Activated naive CD8-positive, alpha-beta T cell treated with anti-CD3 and anti-CD28 coated beads for 36 hours (primary cell): ENCODE measurements at regions not wholly inside any gene's neighbourhood (a gene's known extent, or its start where the extent isn't known, plus 50 kb on each side); places are given as distances from the start of the nearest gene placed in this dataset.
"Not testable (repeated sequence)": the region's sequence is repeated elsewhere in the genome, so short reads cannot be mapped to it uniquely, and the experiment has no call there.

Experiments
- DNase-seq: peaks from one replicate; pipeline ENCODE4 v3.0.0; 2021
- H3K27ac Mint-ChIP-seq: one replicate; pipeline ENCODE4 v1.8.0; 2022; ENCODE audit warnings: mild to moderate bottlenecking, moderate library complexity, mixed read lengths
- H3K27me3 Mint-ChIP-seq: one replicate; pipeline ENCODE4 v1.8.0; 2022; ENCODE audit warnings: mild to moderate bottlenecking, mixed read lengths
- H3K36me3 Mint-ChIP-seq: one replicate; pipeline ENCODE4 v1.8.0; 2021; ENCODE audit warnings: mild to moderate bottlenecking, mixed read lengths
- H3K4me1 Mint-ChIP-seq: one replicate; pipeline ENCODE4 v1.8.0; 2021; ENCODE audit warnings: mixed read lengths
- H3K4me3 Mint-ChIP-seq: one replicate; pipeline ENCODE4 v1.8.0; 2022; ENCODE audit warnings: mild to moderate bottlenecking, moderate library complexity, mixed read lengths
- H3K9me3 Mint-ChIP-seq: one replicate; pipeline ENCODE4 v1.8.0; 2022; ENCODE audit warnings: mixed read lengths

- DNase-seq, H3K4me1 Mint-ChIP-seq, H3K27ac Mint-ChIP-seq, H3K36me3 Mint-ChIP-seq, H3K9me3 Mint-ChIP-seq, H3K27me3 Mint-ChIP-seq, H3K4me3 Mint-ChIP-seq: not testable (repeated sequence)
Observed at GRCh38 chr11:127768931-127769330, 768.4 kb upstream of the KIRREL3 start.

- Mint-ChIP-seq H3K4me1 (no peaks in the 10 kb centered on the region), H3K27me3 (no peaks in the 10 kb centered on the region), H3K27ac (no peak overlapping the region), H3K4me3 (no peak overlapping the region), H3K9me3 (no peaks in the 10 kb centered on the region), H3K36me3 (no peaks in the 10 kb centered on the region)
- DNase-seq: no peak
Observed at GRCh38 chr11:127766734-127767133, 766.2 kb upstream of the KIRREL3 start.

DNA sequence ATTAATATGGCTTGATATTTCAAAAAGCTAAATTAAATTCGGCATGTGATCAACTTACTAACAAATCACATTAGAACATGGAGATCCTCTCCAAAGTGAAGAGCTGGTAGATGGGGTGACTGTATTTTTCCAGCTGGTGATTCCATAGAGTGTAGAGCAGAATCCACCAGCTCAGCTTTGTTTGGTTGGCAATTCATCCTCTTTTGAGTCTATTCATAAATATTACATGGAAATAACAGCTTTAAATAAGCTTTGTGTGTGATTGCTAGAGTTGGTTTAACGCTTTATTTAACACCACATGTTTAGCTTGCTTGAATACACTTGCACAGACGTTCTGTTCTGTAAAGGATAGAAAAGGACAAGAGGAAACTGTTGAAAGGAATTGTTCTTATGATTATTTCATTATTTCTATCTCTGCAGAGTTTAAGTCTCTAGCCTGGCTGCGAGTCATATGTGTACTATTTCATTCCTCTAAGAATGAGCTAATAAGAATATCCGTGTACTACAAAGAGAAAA, 738.3 kb upstream of the KIRREL3 start:
- H3K36me3 Mint-ChIP-seq: no peaks in the 10 kb centered on the region
- H3K4me3 Mint-ChIP-seq: no peak overlapping the region
- peaks cover 4% of the 10 kb centered on the region for H3K4me1 Mint-ChIP-seq
- H3K27me3 Mint-ChIP-seq: no peaks in the 10 kb centered on the region
- H3K27ac Mint-ChIP-seq: no peak overlapping the region
- no peaks in the 10 kb centered on the region for H3K9me3 Mint-ChIP-seq
- no peak for DNase-seq

DNA sequence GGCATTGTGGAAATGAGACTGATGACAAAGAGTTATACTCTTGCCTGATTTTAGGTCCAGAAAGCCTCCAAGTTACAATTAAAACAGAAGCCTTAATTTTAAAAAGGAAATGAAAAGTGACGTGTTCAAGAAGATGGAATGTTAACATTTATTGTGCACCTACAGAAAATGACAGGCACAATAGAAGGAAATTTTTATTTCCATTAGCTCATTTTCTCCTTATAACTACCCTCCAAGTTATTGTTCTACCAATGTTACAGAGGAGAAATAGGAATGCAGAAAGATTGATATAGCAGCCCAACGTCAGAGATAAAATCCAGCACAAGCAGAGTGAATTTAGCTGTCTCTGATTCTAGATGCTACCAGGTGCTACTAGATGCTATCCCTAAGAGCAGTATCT, 736.9 kb upstream of the KIRREL3 start:
- Mint-ChIP-seq H3K36me3 (no peaks in the 10 kb centered on the region), H3K27me3 (no peaks in the 10 kb centered on the region)

DNA sequence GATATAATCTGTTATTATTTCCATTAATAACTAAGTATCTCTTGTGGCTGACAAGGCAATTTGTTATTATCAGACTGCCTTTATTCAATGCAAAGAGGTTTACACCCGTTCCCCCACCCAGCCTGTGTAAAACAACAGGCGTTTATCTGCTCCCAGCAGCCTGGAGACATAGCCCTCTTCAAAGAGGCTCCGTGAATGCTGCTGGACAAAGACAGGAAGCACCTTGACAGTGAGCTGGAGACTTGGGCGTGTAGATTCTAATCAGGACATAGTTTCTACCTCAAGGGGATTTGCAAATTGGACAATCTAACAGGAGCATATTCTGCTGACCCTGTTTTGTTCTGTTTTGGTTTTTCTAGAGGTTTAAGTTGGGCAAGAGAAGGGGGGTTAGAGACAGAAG, 733.0 kb upstream of the KIRREL3 start:
- Mint-ChIP-seq H3K36me3 (no peaks in the 10 kb centered on the region), H3K4me3 (no peak overlapping the region), H3K9me3 (no peaks in the 10 kb centered on the region), H3K4me1 (peaks cover 4% of the 10 kb centered on the region), H3K27me3 (no peaks in the 10 kb centered on the region), H3K27ac (no peak overlapping the region)
- no peak for DNase-seq

More for the DNA sequence above, 736.9 kb upstream of the KIRREL3 start:
- Mint-ChIP-seq H3K4me1 (peaks cover 4% of the 10 kb centered on the region), H3K9me3 (no peaks in the 10 kb centered on the region), H3K27ac (no peak overlapping the region), H3K4me3 (no peak overlapping the region)
- no peak for DNase-seq

DNA sequence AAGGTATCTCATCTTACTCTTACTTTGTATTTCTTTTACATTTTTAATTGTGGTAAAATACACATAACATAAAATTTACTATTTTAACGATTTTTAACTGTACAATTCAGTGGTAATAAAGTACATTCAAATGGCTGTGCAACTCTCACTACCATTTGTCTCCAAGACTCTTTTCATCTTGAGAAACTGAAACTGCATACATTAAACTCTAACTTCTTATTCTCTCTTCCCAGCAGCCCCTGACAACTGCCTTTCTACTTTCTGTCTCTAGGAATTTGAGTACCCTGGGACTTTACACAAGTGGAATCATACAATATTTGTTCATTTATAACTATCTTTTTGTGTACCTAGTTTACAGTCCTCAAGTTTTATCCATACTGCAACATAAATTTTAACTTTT, 725.8 kb upstream of the KIRREL3 start:
- Mint-ChIP-seq H3K36me3 (no peaks in the 10 kb centered on the region), H3K27ac (no peak overlapping the region), H3K4me1 (no peaks in the 10 kb centered on the region)

GRCh38 chr11:127723714-127724113, 723.1 kb upstream of the KIRREL3 start:
- DNase-seq: no peak
- Mint-ChIP-seq H3K4me3 (no peak overlapping the region), H3K27me3 (no peaks in the 10 kb centered on the region), H3K27ac (no peak overlapping the region), H3K4me1 (no peaks in the 10 kb centered on the region), H3K9me3 (no peaks in the 10 kb centered on the region), H3K36me3 (no peaks in the 10 kb centered on the region)

More for the DNA sequence above, 725.8 kb upstream of the KIRREL3 start:
- DNase-seq: no peak
- no peak overlapping the region for H3K4me3 Mint-ChIP-seq
- no peaks in the 10 kb centered on the region for H3K27me3 Mint-ChIP-seq
- H3K9me3 Mint-ChIP-seq: no peaks in the 10 kb centered on the region

- no peaks in the 10 kb centered on the region for H3K27me3 Mint-ChIP-seq
- H3K4me3 Mint-ChIP-seq: no peak overlapping the region
- no peak for DNase-seq
- H3K4me1 Mint-ChIP-seq: no peaks in the 10 kb centered on the region
- no peaks in the 10 kb centered on the region for H3K9me3 Mint-ChIP-seq
- no peak overlapping the region for H3K27ac Mint-ChIP-seq
- H3K36me3 Mint-ChIP-seq: no peaks in the 10 kb centered on the region
Observed at GRCh38 chr11:127713226-127713625, 712.7 kb upstream of the KIRREL3 start.

GRCh38 chr11:127711748-127712147, 711.2 kb upstream of the KIRREL3 start:
- Mint-ChIP-seq H3K9me3 (no peaks in the 10 kb centered on the region), H3K27ac (no peak overlapping the region), H3K4me3 (no peak overlapping the region), H3K36me3 (no peaks in the 10 kb centered on the region), H3K27me3 (no peaks in the 10 kb centered on the region), H3K4me1 (no peaks in the 10 kb centered on the region)
- no peak for DNase-seq

- DNase-seq: no peak
- Mint-ChIP-seq H3K27me3 (no peaks in the 10 kb centered on the region), H3K36me3 (no peaks in the 10 kb centered on the region), H3K27ac (no peak overlapping the region), H3K4me3 (no peak overlapping the region), H3K9me3 (no peaks in the 10 kb centered on the region), H3K4me1 (no peaks in the 10 kb centered on the region)
Observed at GRCh38 chr11:127710831-127711230, 710.3 kb upstream of the KIRREL3 start.

DNA sequence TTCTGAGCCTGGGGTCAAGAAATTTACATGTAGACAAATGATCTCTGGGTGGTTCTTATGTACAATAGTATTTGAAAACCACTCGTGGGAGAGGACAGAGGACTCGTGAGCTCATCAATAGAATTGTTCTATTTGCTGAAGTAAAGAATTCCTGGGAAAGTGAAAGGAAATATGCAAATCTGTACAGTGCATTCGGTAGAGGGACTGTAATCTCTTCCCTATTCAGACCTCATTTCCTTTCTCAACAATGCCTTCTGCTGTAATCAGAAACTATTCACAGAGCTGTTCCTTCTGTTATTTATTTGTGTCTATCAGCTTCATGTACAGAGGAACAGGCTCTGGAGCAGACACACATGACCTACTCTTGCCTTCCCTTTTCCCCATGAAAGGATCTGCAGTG, 709.4 kb upstream of the KIRREL3 start:
- Mint-ChIP-seq H3K27ac (no peak overlapping the region), H3K36me3 (no peaks in the 10 kb centered on the region)

GRCh38 chr11:127693686-127694085, 693.1 kb upstream of the KIRREL3 start:
- Mint-ChIP-seq H3K4me1 (no peaks in the 10 kb centered on the region), H3K4me3 (no peak overlapping the region), H3K27me3 (no peaks in the 10 kb centered on the region), H3K9me3 (peaks cover 2% of the 10 kb centered on the region), H3K27ac (no peak overlapping the region), H3K36me3 (no peaks in the 10 kb centered on the region)
- no peak for DNase-seq

More for the DNA sequence above, 709.4 kb upstream of the KIRREL3 start:
- no peaks in the 10 kb centered on the region for H3K27me3 Mint-ChIP-seq
- no peaks in the 10 kb centered on the region for H3K4me1 Mint-ChIP-seq
- H3K9me3 Mint-ChIP-seq: no peaks in the 10 kb centered on the region
- DNase-seq: no peak
- no peak overlapping the region for H3K4me3 Mint-ChIP-seq

GRCh38 chr11:127683321-127683720, 682.8 kb upstream of the KIRREL3 start:
- Mint-ChIP-seq H3K4me1 (no peaks in the 10 kb centered on the region), H3K36me3 (no peaks in the 10 kb centered on the region), H3K9me3 (no peaks in the 10 kb centered on the region), H3K27ac (no peak overlapping the region), H3K4me3 (no peak overlapping the region), H3K27me3 (peaks cover 4% of the 10 kb centered on the region)
- DNase-seq: no peak

DNA sequence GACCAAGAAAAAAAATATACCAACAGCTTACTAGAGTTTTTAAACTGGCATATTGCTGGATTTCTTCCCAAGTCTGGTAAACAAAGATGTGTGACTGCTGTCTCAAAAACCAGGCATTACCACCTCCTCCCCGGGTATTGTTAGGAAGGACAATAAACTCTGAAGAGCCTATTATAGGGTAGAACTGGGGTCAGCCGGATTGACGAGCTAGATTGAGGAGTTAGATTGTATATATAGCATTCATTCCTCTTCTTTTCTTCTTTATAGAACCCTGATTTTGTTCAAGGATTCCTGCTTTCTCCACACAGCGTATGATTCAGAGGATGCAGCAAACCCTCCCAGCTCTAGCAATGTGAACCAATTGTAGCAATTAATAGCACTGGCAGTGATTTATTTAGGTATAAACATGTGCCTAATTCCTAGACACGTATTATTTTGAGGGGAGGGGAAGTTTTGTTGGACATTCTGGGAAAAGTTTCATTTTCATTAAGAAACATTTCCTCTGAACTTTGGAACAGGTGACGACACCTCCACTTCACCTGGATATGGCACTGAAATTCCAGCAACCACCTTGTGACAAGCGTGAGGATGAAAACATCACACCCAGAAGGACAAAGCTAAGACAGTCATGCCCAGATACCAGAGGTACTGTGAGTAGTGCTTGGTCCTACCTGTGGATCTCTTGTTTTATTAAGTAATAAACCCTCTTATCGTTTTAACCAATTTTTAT, 679.4 kb upstream of the KIRREL3 start:
- no peak for DNase-seq
- H3K4me1 Mint-ChIP-seq: no peaks in the 10 kb centered on the region
- H3K27ac Mint-ChIP-seq: no peak overlapping the region
- H3K9me3 Mint-ChIP-seq: no peaks in the 10 kb centered on the region
- peaks cover 16% of the 10 kb centered on the region for H3K27me3 Mint-ChIP-seq
- no peaks in the 10 kb centered on the region for H3K36me3 Mint-ChIP-seq
- no peak overlapping the region for H3K4me3 Mint-ChIP-seq

- DNase-seq: no peak
- no peak overlapping the region for H3K4me3 Mint-ChIP-seq
- no peaks in the 10 kb centered on the region for H3K4me1 Mint-ChIP-seq
- H3K9me3 Mint-ChIP-seq: no peaks in the 10 kb centered on the region
- no peaks in the 10 kb centered on the region for H3K36me3 Mint-ChIP-seq
- H3K27ac Mint-ChIP-seq: no peak overlapping the region
- peaks cover 17% of the 10 kb centered on the region for H3K27me3 Mint-ChIP-seq
Observed at GRCh38 chr11:127678631-127679030, 678.1 kb upstream of the KIRREL3 start.

DNA sequence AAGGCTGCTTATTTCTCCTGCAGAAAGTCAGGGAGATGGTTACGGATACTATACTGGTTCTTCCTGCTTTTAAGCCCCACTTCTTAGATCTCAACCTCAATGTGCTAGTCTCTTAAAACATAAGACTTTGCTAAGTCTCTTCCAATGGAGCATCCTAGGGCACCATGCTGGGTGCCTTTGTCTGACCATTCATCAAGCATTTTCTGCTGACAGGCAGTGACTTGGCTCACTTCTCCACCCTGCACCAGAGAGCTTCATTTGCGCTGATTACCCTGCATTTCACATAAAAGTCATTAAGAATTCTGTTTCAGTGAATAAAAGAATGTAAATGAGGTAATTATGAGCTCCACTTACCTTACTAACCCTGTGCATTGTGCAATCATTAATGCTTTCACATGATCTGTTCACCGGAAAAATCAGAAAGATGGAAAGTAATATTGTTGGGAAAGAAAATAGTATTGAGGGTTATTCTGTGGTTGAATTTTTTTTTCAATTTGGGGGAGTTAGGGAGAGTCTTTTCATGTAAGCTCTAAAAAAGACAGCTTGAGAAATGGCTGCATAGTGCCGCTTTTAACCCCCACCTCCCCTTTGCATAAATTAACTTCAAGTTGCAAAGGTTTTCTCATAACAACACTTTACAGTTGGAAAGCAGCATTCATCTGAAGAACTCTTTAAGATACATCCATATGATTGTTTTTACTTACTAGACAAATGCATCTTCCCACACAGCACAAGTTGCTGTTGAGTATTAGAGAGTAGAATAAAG, 677.3 kb upstream of the KIRREL3 start:
- DNase-seq: no peak
- H3K9me3 Mint-ChIP-seq: no peaks in the 10 kb centered on the region
- peaks cover 17% of the 10 kb centered on the region for H3K27me3 Mint-ChIP-seq
- H3K36me3 Mint-ChIP-seq: no peaks in the 10 kb centered on the region
- H3K27ac Mint-ChIP-seq: no peak overlapping the region
- H3K4me1 Mint-ChIP-seq: no peaks in the 10 kb centered on the region
- no peak overlapping the region for H3K4me3 Mint-ChIP-seq
